ENCODE measurements at regions not wholly inside any gene's neighbourhood (a gene's known extent, or its start where the extent isn't known, plus 50 kb on each side); places are given as distances from the start of the nearest gene placed in this dataset.

DNA sequence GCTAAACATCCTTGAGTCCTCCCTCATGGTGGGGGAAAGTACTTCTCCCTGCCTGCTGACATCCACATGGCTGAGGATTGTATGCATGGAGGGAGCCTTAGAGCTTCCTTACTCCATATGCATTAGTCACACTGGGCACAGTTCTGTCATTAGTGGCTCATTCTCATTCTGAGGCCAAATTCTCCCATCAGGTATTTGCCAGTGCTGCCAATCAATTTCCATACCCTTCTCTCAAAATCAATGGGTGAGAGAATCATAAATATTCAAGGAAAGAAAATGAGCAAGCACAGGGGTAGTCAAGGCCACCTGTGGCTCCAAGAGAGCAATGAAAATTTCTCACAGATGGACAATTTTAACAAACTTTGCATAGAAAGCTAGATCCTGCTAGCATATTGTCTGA lies 422.6 kb upstream of the SETBP1 start:
- Histone ChIP-seq H3K9me3 (peaks cover 4% of the 10 kb centered on the region), H3K27ac (no peak overlapping the region), H3K36me3 (ENCODE audit: insufficient read depth in 1 of 2, low read depth in 1 of 2) (no peaks in the 10 kb centered on the region), H3K27me3 (ENCODE audit: insufficient read depth in 3 of 3, low read length in 2 of 3) (no peaks in the 10 kb centered on the region), H3K4me1 (no peaks in the 10 kb centered on the region), H3K4me3 (no peak overlapping the region)
- TF ChIP-seq, protein P1, sequence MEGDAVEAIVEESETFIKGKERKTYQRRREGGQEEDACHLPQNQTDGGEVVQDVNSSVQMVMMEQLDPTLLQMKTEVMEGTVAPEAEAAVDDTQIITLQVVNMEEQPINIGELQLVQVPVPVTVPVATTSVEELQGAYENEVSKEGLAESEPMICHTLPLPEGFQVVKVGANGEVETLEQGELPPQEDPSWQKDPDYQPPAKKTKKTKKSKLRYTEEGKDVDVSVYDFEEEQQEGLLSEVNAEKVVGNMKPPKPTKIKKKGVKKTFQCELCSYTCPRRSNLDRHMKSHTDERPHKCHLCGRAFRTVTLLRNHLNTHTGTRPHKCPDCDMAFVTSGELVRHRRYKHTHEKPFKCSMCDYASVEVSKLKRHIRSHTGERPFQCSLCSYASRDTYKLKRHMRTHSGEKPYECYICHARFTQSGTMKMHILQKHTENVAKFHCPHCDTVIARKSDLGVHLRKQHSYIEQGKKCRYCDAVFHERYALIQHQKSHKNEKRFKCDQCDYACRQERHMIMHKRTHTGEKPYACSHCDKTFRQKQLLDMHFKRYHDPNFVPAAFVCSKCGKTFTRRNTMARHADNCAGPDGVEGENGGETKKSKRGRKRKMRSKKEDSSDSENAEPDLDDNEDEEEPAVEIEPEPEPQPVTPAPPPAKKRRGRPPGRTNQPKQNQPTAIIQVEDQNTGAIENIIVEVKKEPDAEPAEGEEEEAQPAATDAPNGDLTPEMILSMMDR (IDR thresholded peaks at IDR 0.05): no peak
- intact Hi-C loops (cut with DNase I): no loop called here
- DNase-seq (no peak), ATAC-seq (no peak)

DNA sequence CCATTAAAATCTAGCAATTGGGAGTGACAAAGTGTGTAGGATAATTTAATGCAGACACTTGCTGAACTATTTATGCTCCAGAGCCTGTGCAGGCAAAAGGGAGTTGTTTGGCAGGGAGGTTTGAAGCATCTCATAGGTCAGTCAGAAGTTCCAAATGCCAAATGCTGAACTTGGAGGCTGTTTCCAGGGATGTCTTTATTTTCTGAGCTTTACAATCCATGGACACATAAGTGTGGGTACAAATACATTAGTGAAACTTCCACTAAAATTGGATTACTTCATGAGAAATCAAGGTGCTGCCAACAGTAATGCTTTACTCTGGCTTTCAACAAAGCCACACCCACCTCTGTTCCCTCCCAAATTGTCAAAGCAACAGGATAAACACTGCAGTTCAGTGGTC lies 422.1 kb upstream of the SETBP1 start:
- ATAC-seq: no peak
- TF ChIP-seq, protein P1 (IDR thresholded peaks at IDR 0.05): no peak

DNA sequence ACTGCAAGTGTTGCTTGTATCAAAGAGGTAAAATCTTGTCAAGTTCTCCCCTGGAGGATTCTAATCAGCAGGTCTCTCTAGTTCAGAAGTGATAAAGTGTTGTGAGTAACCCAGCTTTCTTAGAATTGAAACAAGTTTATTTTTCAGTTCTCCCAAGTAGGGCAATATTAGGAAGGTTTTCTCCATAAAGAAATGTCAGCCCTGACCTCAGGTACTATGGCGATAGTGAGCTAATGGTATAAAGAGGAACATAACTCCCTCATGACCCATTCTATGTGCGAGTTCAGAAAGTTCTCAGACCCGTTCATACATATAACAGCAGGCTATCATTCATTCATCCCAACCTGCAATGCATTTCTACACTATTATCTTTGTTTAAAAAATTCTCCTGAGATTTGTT lies 421.1 kb upstream of the SETBP1 start:
- H3K4me1 ChIP-seq: no peaks in the 10 kb centered on the region
- no peak overlapping the region for H3K4me3 ChIP-seq
- TF ChIP-seq, protein P1 (IDR thresholded peaks at IDR 0.05): no peak
- intact Hi-C loops (cut with DNase I): no loop called here
- no peak overlapping the region for H3K27ac ChIP-seq
- ATAC-seq (no peak), DNase-seq (no peak)
- no peaks in the 10 kb centered on the region for H3K36me3 ChIP-seq (ENCODE audit: insufficient read depth in 1 of 2, low read depth in 1 of 2)
- WGBS, 3 donors: 80 to 84% (median 80%) methylated on average over 3 of the region's 3 CpGs
- no peaks in the 10 kb centered on the region for H3K27me3 ChIP-seq (ENCODE audit: insufficient read depth in 3 of 3, low read length in 2 of 3)
- peaks cover 7% of the 10 kb centered on the region for H3K9me3 ChIP-seq

More for the DNA sequence above, 422.1 kb upstream of the SETBP1 start:
- no peak overlapping the region for H3K27ac ChIP-seq
- intact Hi-C loops (cut with DNase I): no loop called here
- H3K9me3 ChIP-seq: peaks cover 4% of the 10 kb centered on the region
- H3K27me3 ChIP-seq (ENCODE audit: insufficient read depth in 3 of 3, low read length in 2 of 3): no peaks in the 10 kb centered on the region
- DNase-seq: no peak
- no peaks in the 10 kb centered on the region for H3K4me1 ChIP-seq
- H3K4me3 ChIP-seq: no peak overlapping the region
- H3K36me3 ChIP-seq (ENCODE audit: insufficient read depth in 1 of 2, low read depth in 1 of 2): no peaks in the 10 kb centered on the region

DNA sequence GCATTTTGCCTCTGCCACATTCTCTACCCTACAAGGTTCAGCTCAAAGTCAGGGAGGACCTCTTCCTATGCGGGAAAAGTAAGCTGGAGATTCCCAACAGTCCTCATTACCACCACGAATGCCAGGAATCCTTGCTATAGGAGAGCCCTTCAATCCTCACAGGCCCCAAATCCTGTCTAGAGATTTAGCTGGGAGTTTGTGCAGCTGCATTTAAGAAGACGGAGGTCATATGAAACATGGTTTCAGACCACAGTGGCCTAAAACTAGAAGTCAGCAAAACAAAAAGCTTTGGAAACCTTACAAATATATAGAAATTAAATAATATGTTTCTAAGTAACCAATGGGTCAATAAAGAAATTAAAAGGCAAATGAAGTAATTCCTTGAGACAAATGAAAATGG lies 415.3 kb upstream of the SETBP1 start:
- no peak overlapping the region for H3K27ac ChIP-seq
- ATAC-seq: no peak
- intact Hi-C loops (cut with DNase I): no loop called here
- H3K4me3 ChIP-seq: no peak overlapping the region
- WGBS, 3 donors: 72 to 83% (median 75%) methylated on average over 3 of the region's 3 CpGs
- no peaks in the 10 kb centered on the region for H3K36me3 ChIP-seq (ENCODE audit: insufficient read depth in 1 of 2, low read depth in 1 of 2)
- TF ChIP-seq, protein P1 (IDR thresholded peaks at IDR 0.05): no peak
- H3K9me3 ChIP-seq: peaks cover 7% of the 10 kb centered on the region
- H3K27me3 ChIP-seq (ENCODE audit: insufficient read depth in 3 of 3, low read length in 2 of 3): no peaks in the 10 kb centered on the region
- H3K4me1 ChIP-seq: no peaks in the 10 kb centered on the region
- DNase-seq: no peak

DNA sequence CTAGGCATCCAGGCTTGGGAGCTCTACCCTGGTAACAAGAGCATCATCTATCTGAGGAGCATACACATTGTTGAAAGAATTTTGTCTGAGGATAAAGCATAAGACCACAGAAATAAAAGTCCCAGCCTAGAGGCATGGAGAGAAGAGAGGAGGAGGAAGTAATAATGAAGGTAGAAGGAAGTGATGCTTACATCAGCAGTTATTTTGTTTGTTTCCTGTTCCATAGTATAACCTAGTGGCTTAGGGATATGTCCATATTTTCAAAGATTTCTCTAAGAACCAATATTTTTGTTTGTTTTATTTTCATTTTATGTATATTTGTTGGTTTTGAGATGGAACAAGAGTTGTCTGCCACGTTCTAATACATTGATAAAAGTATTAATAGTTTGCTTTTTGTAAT lies 407.4 kb upstream of the SETBP1 start:
- Histone ChIP-seq H3K27ac (no peak overlapping the region), H3K4me3 (no peak overlapping the region), H3K27me3 (ENCODE audit: insufficient read depth in 3 of 3, low read length in 2 of 3) (no peaks in the 10 kb centered on the region), H3K36me3 (ENCODE audit: insufficient read depth in 1 of 2, low read depth in 1 of 2) (no peaks in the 10 kb centered on the region), H3K9me3 (no peaks in the 10 kb centered on the region), H3K4me1 (no peaks in the 10 kb centered on the region)
- DNase-seq (no peak), ATAC-seq (no peak)
- WGBS, 3 donors: 60 to 63% (median 62%) methylated on average over 1 of the region's 1 CpG
- TF ChIP-seq, protein P1 (IDR thresholded peaks at IDR 0.05): no peak
- intact Hi-C loops (cut with DNase I): no loop called here
